ENCODE measurements at regions not wholly inside any gene's neighbourhood (a gene's known extent, or its start where the extent isn't known, plus 50 kb on each side); places are given as distances from the start of the nearest gene placed in this dataset.
A peak's percentile ranks its signal among the peaks of the same experiment; 100 is the strongest.

GRCh38 chr13:40271931-40272775 lies 394.3 kb downstream of the FOXO1 start:
- no peak for DNase-seq

- no peak for DNase-seq
Measured at GRCh38 chr13:40272776-40273139, 393.7 kb downstream of the FOXO1 start.

- no peak for DNase-seq
Measured at GRCh38 chr13:40273253-40274025, 393.0 kb downstream of the FOXO1 start.

GRCh38 chr13:40274103-40274502 lies 392.3 kb downstream of the FOXO1 start:
- no peak for DNase-seq

GRCh38 chr13:40275155-40275554 lies 391.3 kb downstream of the FOXO1 start:
- DNase-seq, result no peak

- no peak for DNase-seq
Measured at GRCh38 chr13:40275636-40276035, 390.8 kb downstream of the FOXO1 start.

- DNase-seq, result no peak
Measured at GRCh38 chr13:40283666-40284065, 382.8 kb downstream of the FOXO1 start.

GRCh38 chr13:40285634-40286033 lies 380.8 kb downstream of the FOXO1 start:
- no peak for DNase-seq

GRCh38 chr13:40287428-40287827 lies 379.0 kb downstream of the FOXO1 start:
- DNase-seq, result no peak

- DNase-seq, result no peak
Measured at GRCh38 chr13:40288259-40288658, 378.2 kb downstream of the FOXO1 start.

GRCh38 chr13:40290758-40291157 lies 375.7 kb downstream of the FOXO1 start:
- no peak for DNase-seq

GRCh38 chr13:40292108-40292507 lies 374.3 kb downstream of the FOXO1 start:
- DNase-seq, result no peak

GRCh38 chr13:40292536-40292935 lies 373.9 kb downstream of the FOXO1 start:
- DNase-seq, result no peak

GRCh38 chr13:40302351-40302750 lies 364.1 kb downstream of the FOXO1 start:
- no peak for DNase-seq

- DNase-seq, result no peak
Measured at GRCh38 chr13:40304391-40304790, 362.1 kb downstream of the FOXO1 start.

- no peak for DNase-seq
Measured at GRCh38 chr13:40306817-40307216, 359.6 kb downstream of the FOXO1 start.

- no peak for DNase-seq
Measured at GRCh38 chr13:40309881-40310280, 356.6 kb downstream of the FOXO1 start.

GRCh38 chr13:40311356-40312101 lies 354.9 kb downstream of the FOXO1 start:
- no peak for DNase-seq

GRCh38 chr13:40313269-40314200 lies 352.9 kb downstream of the FOXO1 start:
- no peak for DNase-seq

- DNase-seq, result peak; percentile 55 to 63
Measured at GRCh38 chr13:40315416-40316064, 350.9 kb downstream of the FOXO1 start.

- DNase-seq, result no peak
Measured at GRCh38 chr13:40316301-40316700, 350.1 kb downstream of the FOXO1 start.

GRCh38 chr13:40317980-40318327 lies 348.5 kb downstream of the FOXO1 start:
- no peak for DNase-seq
